HEK293T (cell line): ENCODE measurements at regions not wholly inside any gene's neighbourhood (a gene's known extent, or its start where the extent isn't known, plus 50 kb on each side); places are given as distances from the start of the nearest gene placed in this dataset.

Source experiments
- ARNT ChIP-seq: fragments of 450-650 bp; IDR thresholded peaks from 2 replicates; pipeline ENCODE4 v1.6.1; 2017; ENCODE audit warnings: mild to moderate bottlenecking
- BHLHE40 ChIP-seq: fragments of 450-650 bp; IDR thresholded peaks from 2 replicates; pipeline ENCODE4 v1.6.1; 2016; ENCODE audit warnings: mild to moderate bottlenecking, moderate library complexity, borderline replicate concordance
- ELF4 ChIP-seq: fragments of 450-650 bp; IDR thresholded peaks from 2 replicates; pipeline ENCODE4 v1.6.1; 2017; ENCODE audit warnings: antibody characterized with exemption
- FOXA1 ChIP-seq: fragments of 450-650 bp; IDR thresholded peaks from 2 replicates; pipeline ENCODE4 v1.6.1; 2016; ENCODE audit warnings: mild to moderate bottlenecking
- FOXK2 ChIP-seq: fragments of 450-650 bp; IDR thresholded peaks from 2 replicates; pipeline ENCODE4 v1.6.1; 2016; ENCODE audit warnings: mild to moderate bottlenecking
- FOXM1 ChIP-seq: fragments of 450-650 bp; IDR thresholded peaks from 2 replicates; pipeline ENCODE4 v1.6.1; 2017; ENCODE audit warnings: mild to moderate bottlenecking, borderline replicate concordance
- HDGF ChIP-seq: fragments of 450-650 bp; IDR thresholded peaks from 2 replicates; pipeline ENCODE4 v1.6.1; 2017; ENCODE audit warnings: antibody characterized with exemption, borderline replicate concordance
- LEF1 ChIP-seq: fragments of 450-650 bp; IDR thresholded peaks from 2 replicates; pipeline ENCODE4 v1.6.1; 2017; ENCODE audit warnings: mild to moderate bottlenecking, borderline replicate concordance
- NFRKB ChIP-seq: fragments of 450-650 bp; IDR thresholded peaks from 2 replicates; pipeline ENCODE4 v1.6.1; 2016; ENCODE audit warnings: mild to moderate bottlenecking, moderate library complexity
- SUZ12 ChIP-seq: fragments of 450-650 bp; IDR thresholded peaks from 2 replicates; pipeline ENCODE4 v1.6.1; 2016; ENCODE audit warnings: mild to moderate bottlenecking
- TARDBP ChIP-seq: fragments of 450-650 bp; IDR thresholded peaks from 2 replicates; pipeline ENCODE4 v1.6.1; 2016
- ZNF384 ChIP-seq: fragments of 450-650 bp; IDR thresholded peaks from 2 replicates; pipeline ENCODE4 v1.6.1; 2016

- TF ChIP-seq ZNF384 (no peak), HDGF (no peak), FOXM1 (no peak), FOXK2 (no peak), BHLHE40 (no peak), ARNT (no peak), NFRKB (no peak), FOXA1 (no peak), TARDBP (no peak), LEF1 (no peak), SUZ12 (no peak), ELF4 (no peak)
Observed at GRCh38 chr22:34490886-34491285, 570.6 kb upstream of the LARGE1 start.
